C4-2B (cell line): ENCODE measurements at regions not wholly inside any gene's neighbourhood (a gene's known extent, or its start where the extent isn't known, plus 50 kb on each side); places are given as distances from the start of the nearest gene placed in this dataset.

Source experiments
- H3K27ac ChIP-seq: fragments of 450-650 bp; 2 replicates; pipeline ENCODE4 v1.5.1; 2017
- CTCF ChIP-seq: fragments of 450-650 bp; conservative IDR thresholded peaks from 2 replicates; pipeline ENCODE4 v1.5.1; 2017; ENCODE audit warnings: mild to moderate bottlenecking
- ZFX ChIP-seq: fragments of 450-650 bp; IDR thresholded peaks from 2 replicates; pipeline ENCODE4 v1.6.1; 2017

DNA sequence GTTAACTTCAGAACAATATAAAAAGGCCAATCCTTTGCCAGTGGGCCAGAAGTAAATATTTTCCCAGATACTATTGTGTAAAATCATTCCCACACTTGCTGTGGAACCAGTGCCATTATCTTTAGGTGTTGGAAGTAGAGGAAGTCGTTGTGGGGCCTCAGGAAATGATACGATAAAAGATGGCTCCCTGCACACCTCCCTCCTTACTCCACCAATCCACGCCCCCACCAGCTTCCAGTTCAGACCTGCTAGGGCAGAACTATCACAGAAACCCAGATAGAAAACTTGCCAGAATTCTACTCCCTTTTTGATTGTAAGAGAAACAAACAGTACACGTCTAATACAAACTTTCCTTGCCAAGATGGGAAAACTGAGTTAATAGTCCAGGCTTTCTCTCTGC is 173.0 kb upstream of the FMN2 start:
- H3K27ac ChIP-seq = no peak overlapping the region
- TF ChIP-seq ZFX (no peak), CTCF (no peak)

GRCh38 chr1:239920214-239920613 is 171.5 kb upstream of the FMN2 start:
- TF ChIP-seq CTCF (no peak), ZFX (no peak)
- no peak overlapping the region for H3K27ac ChIP-seq

GRCh38 chr1:239922778-239923522 is 168.7 kb upstream of the FMN2 start:
- no peak for TF ChIP-seq CTCF
- no peak for TF ChIP-seq ZFX
- H3K27ac ChIP-seq = no peak overlapping the region

DNA sequence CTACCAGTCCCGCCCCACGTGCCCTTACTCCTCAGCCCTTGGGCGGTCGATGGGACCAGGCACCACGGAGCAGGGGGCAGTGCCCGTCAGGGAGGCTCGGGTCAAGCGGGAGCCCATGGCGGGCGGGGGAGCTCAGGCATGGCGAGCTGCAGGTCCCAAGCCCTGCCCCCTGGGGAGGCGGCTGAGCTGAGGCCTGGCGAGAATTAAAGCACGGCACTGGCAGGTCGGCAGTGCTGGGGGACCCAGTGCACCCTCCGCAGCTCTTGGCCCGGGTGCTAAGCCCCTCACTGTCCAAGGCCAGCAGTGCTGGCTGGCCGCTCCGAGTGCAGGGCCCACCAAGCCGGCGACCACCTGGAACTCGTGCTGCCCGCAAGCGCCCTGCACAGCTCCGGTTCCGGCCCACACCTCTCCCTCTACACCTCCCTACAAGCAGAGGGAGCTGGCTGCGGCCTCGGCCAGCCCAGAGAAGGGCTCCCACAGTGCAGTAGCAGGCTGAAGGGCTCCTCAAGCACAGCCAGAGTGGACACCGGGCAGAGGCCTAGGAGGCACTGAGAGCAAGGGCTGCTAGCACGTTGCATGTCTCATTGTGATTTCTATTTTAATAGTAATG is 166.8 kb upstream of the FMN2 start:
- H3K27ac ChIP-seq = no peak overlapping the region
- TF ChIP-seq CTCF (no peak), ZFX (no peak)

GRCh38 chr1:239926184-239926583 is 165.5 kb upstream of the FMN2 start:
- TF ChIP-seq ZFX (no peak), CTCF (no peak)
- H3K27ac ChIP-seq = no peak overlapping the region

DNA sequence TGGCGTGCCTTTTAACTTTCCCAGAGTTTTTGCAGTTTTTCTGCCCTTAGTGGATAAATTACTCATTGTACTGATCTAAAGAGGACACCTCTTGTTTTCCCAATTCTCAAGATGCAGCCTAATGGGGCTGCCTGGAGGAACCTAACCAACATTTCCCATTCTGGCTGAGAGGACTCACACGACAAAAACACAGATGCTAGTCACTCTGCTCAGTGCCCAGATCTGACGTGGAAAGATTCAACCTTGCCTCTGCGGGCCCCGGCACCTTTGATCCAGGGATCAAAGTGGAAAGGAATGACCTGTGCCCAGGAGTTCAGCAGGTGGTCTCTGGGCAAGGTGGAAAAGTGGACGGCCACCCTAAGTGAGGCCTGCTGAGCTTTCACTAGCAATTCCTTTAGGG is 162.4 kb upstream of the FMN2 start:
- TF ChIP-seq ZFX (no peak), CTCF (no peak)
- H3K27ac ChIP-seq = no peak overlapping the region

- TF ChIP-seq CTCF (no peak), ZFX (no peak)
- H3K27ac ChIP-seq = no peak overlapping the region
Observed at GRCh38 chr1:239930686-239931262, 160.9 kb upstream of the FMN2 start.
